ENCODE measurements at regions not wholly inside any gene's neighbourhood (a gene's known extent, or its start where the extent isn't known, plus 50 kb on each side); places are given as distances from the start of the nearest gene placed in this dataset.

DNA sequence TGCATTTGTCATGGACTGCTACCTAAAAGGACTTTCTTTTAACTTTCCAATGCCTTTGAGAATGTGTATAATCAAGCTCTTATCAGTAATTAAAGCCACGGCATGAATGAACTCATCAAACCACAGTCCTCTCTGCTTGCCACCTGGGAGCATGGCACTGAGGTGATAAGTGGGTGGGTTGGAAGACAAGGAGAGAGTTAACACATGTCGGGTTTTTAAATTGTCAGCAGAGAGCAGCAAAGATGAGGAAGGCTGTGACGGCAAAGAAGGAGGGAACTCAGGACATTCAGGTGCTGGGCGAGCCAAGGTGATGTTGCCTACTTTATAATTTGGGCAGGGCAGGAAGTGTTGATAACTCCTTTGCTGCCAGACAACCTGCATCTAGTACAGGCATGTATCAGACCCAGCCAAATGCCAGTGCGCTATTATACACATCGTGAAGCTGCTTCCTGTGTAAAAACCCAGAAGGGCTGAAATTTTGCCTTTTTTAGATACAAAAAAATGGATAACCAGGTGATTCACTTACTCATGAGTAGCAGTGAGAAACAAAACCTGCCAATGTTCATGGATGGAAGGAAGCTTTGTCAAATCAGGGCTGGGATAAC lies 269.1 kb downstream of the KIF4B start:
- TF ChIP-seq CTCF (IDR thresholded peaks at IDR 0.05; ENCODE audit: insufficient read depth, low read length, poor library complexity, severe bottlenecking) = no peak
- TF ChIP-seq EZH2phosphoT487 (conservative IDR thresholded peaks at IDR 0.05; ENCODE audit: low read length) = no peak
